ENCODE measurements at regions not wholly inside any gene's neighbourhood (a gene's known extent, or its start where the extent isn't known, plus 50 kb on each side); places are given as distances from the start of the nearest gene placed in this dataset.

GRCh38 chr1:227472772-227473171 is 90.6 kb upstream of the ZNF678 start:
- TF ChIP-seq POLR2A (IDR thresholded peaks at IDR 0.05) (no peak), CTCF (IDR thresholded peaks at IDR 0.05 in 8 of 11, conservative IDR thresholded peaks at IDR 0.05 in 3 of 11) (no peak), POLR2AphosphoS5 (IDR thresholded peaks at IDR 0.05) (no peak)
